ENCODE measurements at regions not wholly inside any gene's neighbourhood (a gene's known extent, or its start where the extent isn't known, plus 50 kb on each side); places are given as distances from the start of the nearest gene placed in this dataset.

DNA sequence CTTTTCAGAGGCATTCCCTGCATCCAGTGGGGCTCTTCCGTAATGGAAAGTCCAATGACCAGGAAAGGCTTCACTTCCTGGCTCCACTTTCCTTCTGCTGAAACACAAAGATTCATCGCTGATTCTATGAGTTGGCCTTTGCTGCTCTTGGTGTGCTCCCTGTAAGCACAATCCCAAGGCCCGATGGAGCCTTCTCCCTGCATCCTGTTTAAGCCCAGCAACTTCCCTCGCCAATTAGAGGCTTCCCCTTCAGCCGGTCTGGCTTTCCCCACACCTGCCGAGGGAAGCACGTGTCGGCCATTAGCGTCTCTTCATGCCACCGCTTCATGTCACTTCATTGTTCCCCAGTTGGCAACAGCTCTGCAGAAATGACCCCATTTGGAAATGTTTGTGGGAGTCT, 693.9 kb downstream of the MED13L start:
- DNase-seq (ENCODE audit: low read depth in 2 of 2): no peak

DNA sequence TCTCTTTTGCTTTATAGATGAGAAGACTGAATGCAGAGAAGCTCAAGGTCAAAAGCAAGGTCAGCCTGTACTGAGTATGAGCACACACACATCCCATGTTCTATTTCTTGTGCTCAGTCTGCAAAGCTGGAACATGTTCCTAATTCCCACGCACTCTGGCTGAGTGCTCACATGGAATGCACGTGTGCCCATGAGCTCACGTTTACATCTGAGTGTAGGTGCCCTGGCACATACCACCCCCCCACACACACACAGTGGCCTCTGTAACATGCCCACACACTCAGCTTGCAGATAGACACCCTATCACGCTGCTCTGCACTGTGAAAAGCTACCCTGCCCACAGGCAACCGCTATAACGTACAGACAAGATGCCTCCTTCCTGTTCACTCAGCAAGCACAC, 700.1 kb downstream of the MED13L start:
- DNase-seq (ENCODE audit: low read depth in 2 of 2): no peak

DNA sequence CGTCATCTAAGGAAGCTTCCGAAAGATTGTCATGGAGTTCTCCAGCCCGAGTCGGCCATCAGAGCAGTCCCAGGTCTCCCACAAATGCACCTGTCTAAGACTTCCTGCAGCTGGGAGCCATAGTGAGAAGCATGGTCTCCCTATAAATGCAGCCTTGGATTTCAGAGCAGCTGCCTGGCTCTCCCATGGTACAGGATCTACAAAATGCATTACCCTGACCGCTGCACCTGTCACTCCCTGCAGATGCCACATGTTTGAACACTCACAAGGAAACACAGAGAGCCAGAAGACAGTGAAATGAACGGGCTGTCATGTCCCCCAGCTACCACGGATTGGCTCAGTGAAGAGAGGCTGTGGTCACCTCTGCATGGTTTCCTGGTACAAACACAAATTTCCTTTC, 702.7 kb downstream of the MED13L start:
- DNase-seq (ENCODE audit: low read depth in 2 of 2): no peak

DNA sequence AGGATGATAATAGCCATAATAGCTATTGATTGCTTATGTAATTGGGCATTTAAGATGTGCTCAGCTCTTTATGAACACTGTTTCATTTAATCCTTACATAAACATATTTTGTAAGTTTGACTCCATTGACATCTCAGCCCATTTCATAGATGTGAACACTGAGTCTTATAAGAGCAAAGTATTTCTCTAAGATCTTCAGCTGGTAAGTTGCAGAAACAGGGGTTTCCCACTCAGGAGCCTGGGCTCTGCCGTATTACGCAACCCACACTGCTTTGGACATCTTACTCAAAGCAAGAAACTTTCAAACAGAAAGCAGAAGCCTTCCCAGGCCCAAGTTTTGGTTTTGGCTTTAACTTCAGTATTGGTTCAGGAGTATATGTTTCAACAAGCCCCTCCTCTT, 705.1 kb downstream of the MED13L start:
- DNase-seq (ENCODE audit: low read depth in 2 of 2): no peak

DNA sequence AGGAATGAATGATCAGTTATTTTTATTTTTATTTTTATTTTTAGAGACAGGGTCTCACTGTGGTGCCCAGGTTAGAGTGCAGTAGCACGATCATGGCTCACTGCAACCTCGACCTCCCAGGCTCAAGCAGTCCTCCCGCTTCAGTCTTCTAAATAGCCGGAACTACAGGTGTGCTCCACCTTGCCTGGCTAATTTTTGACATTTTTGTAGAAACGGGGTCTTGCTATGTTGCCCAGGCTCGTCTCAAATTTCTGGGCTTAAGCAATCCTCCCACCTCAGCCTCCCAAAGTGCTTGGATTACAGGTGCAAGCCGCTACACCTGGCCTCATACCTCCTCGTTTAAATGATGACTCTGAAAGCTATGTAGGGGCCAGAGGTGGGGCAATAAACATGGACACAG, 706.0 kb downstream of the MED13L start:
- DNase-seq (ENCODE audit: low read depth in 2 of 2): no peak

DNA sequence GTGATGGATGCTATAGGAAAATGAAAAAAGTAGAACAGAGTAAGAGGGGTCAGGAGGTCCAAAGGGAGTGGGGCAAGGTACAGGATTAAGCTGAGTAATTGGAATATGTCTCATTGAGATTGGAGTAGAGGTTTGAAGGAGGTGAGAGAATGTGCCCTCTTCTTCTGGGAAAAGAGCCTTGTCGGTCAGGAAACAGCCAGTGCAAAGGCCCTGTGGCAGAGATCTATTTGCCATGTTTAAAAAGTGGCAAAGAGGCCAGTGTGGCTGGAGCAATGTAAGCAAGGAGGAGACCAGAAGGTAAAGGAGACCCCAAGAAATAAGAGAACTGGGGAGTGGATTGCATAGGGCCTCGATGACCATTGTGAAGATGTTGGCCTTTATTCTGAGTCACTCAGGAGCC, 706.5 kb downstream of the MED13L start:
- DNase-seq (ENCODE audit: low read depth in 2 of 2): no peak

DNA sequence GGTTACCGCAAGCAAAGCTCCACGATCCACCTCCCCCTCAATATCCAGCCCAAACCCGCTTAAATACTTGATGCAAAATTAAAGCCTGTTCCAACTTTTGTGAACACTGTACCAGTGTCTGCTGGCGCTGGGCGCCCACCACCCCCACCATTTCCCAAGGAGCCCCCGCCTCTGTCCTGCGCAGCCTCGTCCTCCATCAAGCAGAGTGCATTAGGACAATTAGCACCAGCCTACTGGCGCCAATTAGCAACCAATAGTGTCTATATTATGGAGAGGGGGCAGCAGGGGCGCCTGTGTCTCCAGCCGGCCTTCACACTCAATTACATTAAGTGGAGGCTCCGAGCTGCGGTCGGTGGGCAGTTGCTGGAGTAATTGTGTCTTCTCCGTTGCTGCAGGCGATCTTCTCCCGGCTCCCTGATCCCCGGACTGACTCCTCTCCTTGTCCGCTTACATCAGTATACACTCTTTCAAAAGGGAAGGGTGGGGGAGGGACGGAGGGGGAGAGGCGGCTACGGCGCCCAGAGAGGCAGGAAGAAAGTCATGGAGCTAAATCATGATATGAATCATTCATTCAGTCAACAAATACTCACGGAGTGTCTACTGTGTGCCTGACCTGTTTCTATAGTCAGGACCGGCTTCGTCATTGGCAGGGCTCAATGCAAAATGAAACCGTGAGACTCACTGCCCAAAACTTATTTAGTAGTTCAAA, 707.3 kb downstream of the MED13L start:
- no peak for DNase-seq (ENCODE audit: low read depth in 2 of 2)

DNA sequence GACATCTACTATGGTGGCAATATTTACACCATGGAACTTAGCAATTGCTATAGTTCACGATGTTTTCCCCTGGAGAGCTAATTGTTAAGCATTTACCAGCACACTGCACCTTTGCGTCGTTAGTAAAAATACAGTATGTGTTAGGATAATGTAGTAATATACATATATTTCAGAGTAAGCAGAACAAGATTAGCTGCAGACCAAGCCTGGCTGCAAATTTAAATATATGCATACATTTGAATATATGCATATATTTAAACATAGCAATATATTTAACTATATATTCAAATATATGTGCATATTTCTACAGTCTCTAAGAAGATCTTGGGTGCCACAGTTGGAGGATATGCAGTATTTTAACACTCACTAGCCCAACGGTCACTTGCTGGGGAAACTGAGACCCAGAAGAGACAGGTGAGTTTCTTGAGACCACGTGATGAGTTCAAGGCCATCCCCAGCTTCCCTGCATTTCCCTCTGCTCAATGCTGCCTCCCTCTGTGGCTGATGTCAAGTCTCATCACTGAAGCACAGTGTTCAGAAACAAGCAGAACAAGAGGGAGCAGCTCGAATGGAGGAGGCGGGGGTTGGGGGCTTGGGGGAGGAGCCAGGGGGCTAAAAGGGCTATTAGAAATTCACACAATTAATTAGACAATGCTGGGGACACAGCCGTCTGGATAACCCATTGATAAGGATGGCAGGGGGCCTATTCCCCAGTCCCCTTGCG, 708.0 kb downstream of the MED13L start:
- DNase-seq (ENCODE audit: low read depth in 2 of 2): no peak

DNA sequence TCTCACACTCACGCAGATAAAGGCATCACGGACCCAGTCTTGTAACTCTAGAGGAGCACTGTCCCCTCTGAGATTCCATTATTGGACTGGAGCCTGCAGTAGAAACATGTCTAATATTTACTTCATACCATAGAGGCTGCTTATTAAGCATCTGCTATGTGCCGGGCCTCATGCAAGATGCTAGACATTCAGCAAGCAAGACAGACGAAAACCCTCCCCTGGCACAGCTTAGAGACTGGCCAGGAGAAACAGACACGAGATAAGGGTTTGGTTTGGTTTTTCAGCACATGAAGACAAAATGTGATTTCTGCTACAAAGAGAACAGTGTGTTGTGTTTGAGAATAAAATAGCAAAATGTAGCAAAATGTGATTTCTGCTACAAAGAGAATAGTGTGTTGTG, 719.2 kb downstream of the MED13L start:
- DNase-seq (ENCODE audit: low read depth in 2 of 2): no peak

DNA sequence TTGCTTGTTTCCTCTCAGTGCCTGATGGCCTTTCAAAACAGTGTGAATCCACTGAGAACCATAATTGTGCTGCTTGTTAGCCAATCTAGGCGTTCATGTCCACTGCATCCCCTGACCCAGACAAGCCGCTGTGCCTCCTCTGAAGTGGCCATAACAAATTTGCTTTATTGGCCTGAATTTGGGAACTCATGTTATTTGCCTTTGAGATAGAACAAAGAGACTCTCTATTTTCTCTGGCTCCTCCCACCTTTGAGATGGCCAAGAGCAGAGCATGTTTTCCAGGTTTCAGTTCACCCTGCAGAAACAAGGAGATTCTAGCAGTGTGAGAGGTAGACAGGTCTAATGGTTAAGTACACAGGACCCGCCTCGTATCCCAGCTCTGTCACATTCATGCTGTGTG, 723.9 kb downstream of the MED13L start:
- no peak for DNase-seq (ENCODE audit: low read depth in 2 of 2)

DNA sequence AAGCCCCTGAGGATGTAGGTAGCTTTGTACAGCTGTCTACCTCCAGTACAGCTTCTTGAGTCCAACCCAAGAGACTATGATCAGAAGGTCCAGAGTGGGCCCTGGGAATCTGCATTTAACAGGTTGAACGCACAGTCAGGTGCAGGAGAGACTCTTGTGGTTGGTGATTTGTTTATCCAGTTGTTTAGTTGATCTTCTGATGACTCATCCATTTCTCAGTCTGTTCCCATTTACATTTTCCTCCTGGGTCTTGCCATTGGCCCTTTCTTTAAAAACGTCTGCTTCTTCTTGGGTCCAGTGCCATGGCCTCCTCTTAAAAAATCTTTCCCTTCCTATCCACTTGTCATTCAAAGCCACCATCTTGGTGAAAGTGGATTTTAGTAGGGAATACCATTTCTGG, 734.2 kb downstream of the MED13L start:
- no peak for DNase-seq (ENCODE audit: low read depth in 2 of 2)

DNA sequence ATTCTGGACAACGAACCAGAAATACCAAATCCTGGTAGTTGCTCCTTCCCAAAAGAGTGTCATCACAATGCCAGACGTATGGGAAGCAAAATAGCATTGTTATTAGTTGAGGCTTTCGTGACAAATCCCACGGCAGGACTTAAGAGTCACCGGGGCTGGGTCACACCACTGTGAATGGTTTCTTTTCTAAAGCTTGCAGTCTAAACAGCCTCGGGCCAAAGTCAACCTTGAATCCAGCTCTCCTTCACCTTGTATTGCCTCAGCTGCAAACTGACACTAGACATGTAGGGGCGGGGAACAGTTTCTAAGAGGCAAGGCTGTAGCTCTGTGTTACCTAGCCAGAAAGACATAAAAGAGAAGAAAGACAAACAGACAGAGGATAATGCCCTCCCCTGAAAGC, 734.8 kb downstream of the MED13L start:
- DNase-seq (ENCODE audit: low read depth in 2 of 2): no peak

DNA sequence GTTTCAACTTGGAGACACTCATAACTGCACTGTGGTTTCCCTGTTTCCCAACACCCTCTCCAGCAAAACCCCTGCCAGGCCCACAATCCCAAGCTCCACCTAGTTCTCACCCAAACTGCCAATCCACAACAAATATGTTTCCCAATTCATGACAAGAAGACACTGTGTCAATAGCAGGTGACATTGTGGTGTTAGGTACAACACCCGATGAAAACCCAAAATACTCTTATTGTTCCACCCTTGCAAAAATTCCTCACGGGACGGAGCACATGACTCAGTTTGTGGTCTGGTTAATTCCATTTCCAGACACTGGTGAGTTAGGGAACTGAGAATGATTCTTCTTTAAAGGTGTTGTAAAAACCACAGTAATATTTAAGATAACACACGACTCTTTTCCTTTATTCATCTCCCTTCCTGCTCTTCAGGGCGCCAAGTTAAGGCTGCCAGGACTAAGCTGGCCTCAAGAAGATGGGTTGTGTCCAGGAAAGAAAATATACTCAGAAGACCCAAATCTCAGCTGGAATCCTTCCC, 735.5 kb downstream of the MED13L start:
- peak in 1 of 2 experiments; percentile 2 for DNase-seq (ENCODE audit: low read depth in 2 of 2)

DNA sequence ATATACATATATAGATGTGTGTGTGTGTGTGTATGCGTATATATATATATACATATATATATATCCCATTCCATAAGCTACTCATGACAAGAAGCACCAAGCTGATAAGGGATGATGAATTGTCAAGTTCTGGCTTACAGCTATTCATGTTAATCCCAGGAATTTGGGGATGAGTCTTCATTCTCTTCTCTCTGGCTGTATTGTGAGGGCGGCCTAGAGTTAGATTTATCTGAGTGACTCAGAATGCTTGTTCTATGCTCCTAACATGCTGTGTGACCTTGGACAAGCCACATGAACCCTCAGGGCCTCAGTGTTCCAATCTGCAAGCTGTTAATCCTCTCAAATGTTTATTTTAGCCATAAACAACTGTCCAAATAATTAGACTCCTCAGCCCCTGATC, 749.0 kb downstream of the MED13L start:
- peak in 1 of 2 experiments; percentile 2 for DNase-seq (ENCODE audit: low read depth in 2 of 2)

DNA sequence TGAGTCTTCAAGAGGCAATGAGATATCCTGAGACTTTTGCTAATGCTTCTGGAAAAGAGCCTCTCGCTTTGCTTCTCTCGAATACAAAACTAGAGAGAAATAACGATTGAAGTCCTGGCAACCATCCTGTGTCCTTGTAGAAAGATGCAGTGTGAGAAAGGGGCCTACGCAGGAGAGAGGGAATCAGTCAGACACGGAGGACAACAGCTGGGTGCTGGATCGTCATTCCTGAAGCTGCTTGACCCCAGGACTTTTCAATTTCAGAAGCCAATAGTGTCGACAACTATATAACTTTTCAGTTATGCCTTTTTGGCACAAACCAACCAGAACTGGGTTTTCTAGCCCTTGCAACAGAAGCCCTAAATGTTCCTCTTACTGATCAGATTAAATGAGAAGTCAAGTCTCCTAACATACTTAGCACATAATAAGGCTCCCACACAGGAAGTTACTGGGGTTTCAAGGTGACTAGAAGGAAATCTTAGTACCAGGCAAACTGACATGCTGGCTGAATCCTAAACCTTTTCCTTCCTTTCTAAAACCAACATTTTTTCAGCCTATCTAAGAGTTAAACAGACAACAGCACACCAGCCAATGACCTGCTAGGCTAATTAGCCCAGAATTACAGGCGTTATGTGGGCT, 755.6 kb downstream of the MED13L start:
- no peak for DNase-seq (ENCODE audit: low read depth in 2 of 2)

DNA sequence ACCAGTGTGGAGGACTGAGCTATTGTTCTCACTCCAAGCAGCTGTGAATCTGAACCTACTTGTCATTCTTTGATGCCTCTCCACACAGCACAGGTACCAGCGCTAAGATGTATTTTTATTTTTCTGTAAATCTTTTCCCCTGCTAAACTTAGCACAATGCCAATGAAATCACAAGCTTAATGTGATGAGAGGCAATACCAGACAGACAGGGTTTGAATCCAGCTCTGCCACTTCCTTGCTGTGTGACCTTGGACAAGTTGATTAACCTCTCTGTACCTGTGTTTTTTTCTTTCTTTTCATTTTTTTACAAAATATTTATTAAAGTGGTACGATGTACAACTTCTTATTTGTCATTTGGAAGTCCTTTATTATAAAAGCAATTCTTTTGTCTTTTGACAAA, 757.6 kb downstream of the MED13L start:
- no peak for DNase-seq (ENCODE audit: low read depth in 2 of 2)

DNA sequence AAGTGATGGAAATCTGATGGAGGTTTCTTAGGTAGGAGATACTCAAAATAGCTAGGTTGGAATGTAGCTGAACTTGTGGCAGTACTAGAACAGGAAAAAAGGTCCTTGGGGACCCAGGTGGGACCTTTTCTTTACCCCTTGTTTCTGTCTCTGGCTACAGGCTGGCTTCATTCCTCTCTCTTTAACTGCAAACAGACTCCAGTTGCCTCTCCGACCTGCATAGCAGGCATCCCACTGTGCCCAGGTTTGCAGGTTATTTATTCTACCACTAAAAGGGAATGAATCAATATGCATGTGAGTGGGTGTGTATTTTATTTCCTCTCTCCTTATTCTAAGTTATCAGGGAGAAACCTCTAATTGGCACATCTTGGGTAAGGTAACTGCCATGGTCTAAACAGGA, 758.1 kb downstream of the MED13L start:
- DNase-seq (ENCODE audit: low read depth in 2 of 2): no peak

DNA sequence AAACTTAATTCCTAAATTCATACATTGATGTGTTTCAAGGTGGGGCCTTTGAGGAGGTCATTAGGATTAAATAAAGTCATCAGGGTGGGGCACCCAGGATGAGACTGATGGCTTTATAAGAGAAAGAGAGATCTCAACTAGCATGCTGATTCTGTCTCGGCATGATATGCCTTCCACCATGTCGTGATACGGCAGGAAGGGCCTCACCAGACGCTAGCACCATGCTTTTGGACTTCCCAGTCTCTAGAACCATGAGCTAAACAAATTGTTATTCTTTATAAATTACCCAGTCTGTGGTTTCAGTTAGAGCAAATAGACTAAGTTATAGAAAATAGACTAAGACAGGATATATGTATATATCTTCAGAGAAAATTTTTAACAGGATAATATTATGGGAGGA, 759.6 kb downstream of the MED13L start:
- no peak for DNase-seq (ENCODE audit: low read depth in 2 of 2)

DNA sequence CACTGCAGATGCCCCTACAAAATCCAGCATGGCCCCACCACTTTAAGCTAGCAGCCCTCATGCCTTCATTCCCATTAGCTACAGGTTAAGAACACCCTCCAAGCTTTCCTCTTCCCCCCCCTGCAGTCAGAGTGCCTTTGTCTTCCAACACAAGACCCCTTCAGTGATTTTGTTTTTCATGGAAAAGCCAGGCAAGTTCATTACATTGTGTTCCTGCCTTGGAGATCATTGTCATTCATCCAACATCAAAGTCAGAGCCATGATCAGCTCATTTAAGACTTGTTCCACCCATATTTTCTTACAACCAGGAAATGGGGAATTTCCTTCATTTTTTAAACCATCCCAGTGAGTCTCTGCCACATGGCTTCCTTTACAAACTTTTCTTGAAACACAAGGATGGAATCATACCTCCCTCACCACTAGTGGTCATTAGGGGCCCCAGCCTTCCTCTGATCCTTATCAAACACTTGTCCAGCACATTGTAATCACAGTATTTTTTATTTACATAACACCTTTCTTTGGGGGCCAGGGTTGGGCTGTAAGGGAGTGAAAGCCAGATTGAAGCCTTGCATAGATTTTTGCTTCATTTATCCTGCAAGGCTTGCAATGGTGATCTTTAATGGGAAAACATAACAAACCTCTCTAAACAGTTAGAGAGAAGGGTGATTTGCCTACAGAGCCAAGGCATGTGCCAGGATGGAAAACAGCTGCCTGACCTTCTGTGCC, 765.3 kb downstream of the MED13L start:
- no peak for DNase-seq (ENCODE audit: low read depth in 2 of 2)

DNA sequence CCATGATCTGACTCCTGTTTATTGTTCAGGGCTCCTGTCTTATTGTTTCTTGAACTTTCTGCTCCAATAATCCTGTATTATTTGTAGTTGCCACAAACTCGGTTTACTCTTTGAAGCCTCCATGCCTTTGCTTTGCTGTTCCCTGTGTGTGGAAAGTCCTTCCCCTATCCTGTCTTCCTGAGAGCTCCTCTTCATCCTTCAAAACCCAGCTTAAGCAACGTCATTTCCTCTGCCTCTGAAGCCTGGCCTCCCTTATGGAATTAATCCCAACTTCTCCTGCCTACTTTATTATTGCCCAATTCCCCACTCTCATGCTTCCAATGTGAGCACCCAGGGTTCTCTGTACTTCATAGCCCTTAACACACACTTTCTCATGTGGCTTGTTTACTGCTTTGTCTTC, 766.2 kb downstream of the MED13L start:
- DNase-seq (ENCODE audit: low read depth in 2 of 2): no peak

DNA sequence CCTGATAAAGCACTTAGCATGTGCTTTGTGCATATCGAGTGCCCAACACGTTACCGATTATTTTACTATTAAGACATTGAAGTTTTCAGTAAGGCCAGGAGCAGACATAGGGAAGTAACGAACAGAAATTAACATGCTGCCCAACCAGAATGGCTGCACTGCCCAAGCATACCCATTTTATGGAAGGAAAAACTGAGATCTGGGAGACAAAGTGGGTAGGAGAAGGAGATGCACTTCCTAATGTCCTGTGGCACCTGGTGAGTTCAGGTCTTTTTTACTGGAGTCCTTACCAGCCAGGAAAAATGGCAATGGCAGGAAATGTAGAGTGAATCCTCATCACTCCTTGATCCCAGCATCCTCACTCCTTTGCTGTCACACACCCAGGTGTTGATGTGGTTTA, 768.5 kb downstream of the MED13L start:
- no peak for DNase-seq (ENCODE audit: low read depth in 2 of 2)
